Stomach (tissue), 4 donors: ENCODE measurements at regions not wholly inside any gene's neighbourhood (a gene's known extent, or its start where the extent isn't known, plus 50 kb on each side); places are given as distances from the start of the nearest gene placed in this dataset.

ENCODE experiments used
- CTCF ChIP-seq, 7 experiments: fragments of 450-650 bp in 4 of 7; fragments of 200-600 bp in 3 of 7; sonication (generic) in 3 of 7; IDR thresholded peaks; one replicate each; pipeline ENCODE4 v1.5.1; 2016 to 2019; ENCODE audit warnings: antibody characterized with exemption in 7 of 7, control low read depth in 2 of 7, mild to moderate bottlenecking in 1 of 7
- EP300 ChIP-seq: sonication (generic); formaldehyde crosslinking; IDR thresholded peaks from one replicate; pipeline ENCODE4 v1.6.1; 2017; ENCODE audit warnings: antibody characterized with exemption
- POLR2A ChIP-seq, 4 donors: fragments of 450-650 bp; IDR thresholded peaks; one replicate each; pipeline ENCODE4 v1.6.1; 2016; ENCODE audit warnings: antibody characterized with exemption in 4 of 4, control low read depth in 2 of 4, mild to moderate bottlenecking in 1 of 4, moderate library complexity in 1 of 4
- POLR2AphosphoS5 ChIP-seq, 3 donors: sonication (generic); formaldehyde crosslinking; IDR thresholded peaks; one replicate each; pipeline ENCODE4 v1.6.1; 2016; ENCODE audit warnings: antibody characterized with exemption in 3 of 3

GRCh38 chr15:31465083-31465955 is 138.7 kb downstream of the KLF13 start:
- TF ChIP-seq CTCF (IDR thresholded peaks at IDR 0.05) (no peak), POLR2A (IDR thresholded peaks at IDR 0.05) (no peak), EP300 (no peak), POLR2AphosphoS5 (IDR thresholded peaks at IDR 0.05) (no peak)
